Pancreas (tissue), 10 donors: ENCODE measurements at regions not wholly inside any gene's neighbourhood (a gene's known extent, or its start where the extent isn't known, plus 50 kb on each side); places are given as distances from the start of the nearest gene placed in this dataset.

ENCODE experiments used
- ATAC-seq, 4 donors: fragments of 200-7000 bp; cut with Tn5 transposase; one replicate each; pipeline versions ENCODE4 v1.8.0 to v1.9.1; 2020; ENCODE audit warnings: mild to moderate bottlenecking in 4 of 4, moderate library complexity in 4 of 4
- DNase-seq, 6 donors: peaks; one replicate each; pipeline ENCODE4 v3.0.0-alpha.2; 2020
- FAIRE-seq: peaks from 2 replicates; lab custom pipeline; 2012; peaks lifted over from hg19 to GRCh38; lab: Jason Lieb, UNC
- H3K27ac ChIP-seq, 4 donors: fragments of 200-600 bp; sonication (generic); 1 replicate in 3 of 4; 2 replicates in 1 of 4; pipeline versions ENCODE4 v1.5.0 to v1.8.0; 2020
- H3K27me3 ChIP-seq, 4 donors: fragments of 200-600 bp; one replicate each; pipeline ENCODE4 v1.8.0; 2021
- H3K36me3 ChIP-seq, 3 donors: fragments of 200-600 bp; sonication (generic) in 1 of 3; one replicate each; pipeline versions ENCODE4 v1.5.0 to v1.8.0; 2020 to 2021
- H3K4me1 ChIP-seq, 3 donors: fragments of 200-600 bp; one replicate each; pipeline ENCODE4 v1.8.0; 2021
- H3K4me3 ChIP-seq, 4 donors: fragments of 200-600 bp; sonication (generic) in 2 of 4; one replicate each; pipeline versions ENCODE4 v1.5.0 to v1.8.0; 2020 to 2021
- H3K9me3 ChIP-seq, 4 donors: fragments of 200-600 bp; one replicate each; pipeline ENCODE4 v1.8.0; 2021
- CTCF ChIP-seq, 4 donors: fragments of 200-600 bp; sonication (generic) in 3 of 4; IDR thresholded peaks; one replicate each; pipeline versions ENCODE4 v1.5.0 to v1.8.0; 2021; ENCODE audit warnings: antibody characterized with exemption in 4 of 4
- WGBS, 2 donors: extraction: QIAGEN DNeasy Blood & Tissue Kit; methylation state at CpG; one replicate each; pipeline ENCODE4 v1.1.7; 2013; 5-methylcytosine and 5-hydroxymethylcytosine counted together
- intact Hi-C, 3 donors: fragments of 100-400 bp; cut with DNase I; formaldehyde crosslinking; loops; one replicate each; pipeline versions ENCODE4 v1.11.1 to v1.14.2; 2022
- donor health status: healthy with polysubstance abuse.
- donor health status: DM: no; HTN: no; CAD: no; lungs with moderate emphysema.
- donor health status: DM: no; HTN: no; CAD: no.
- donor health status: control.
- donor health status: control.
- donor health status: Bipolar disorder and iron deficiency.
- donor health status: DM: yes; HTN: yes; CAD: no.
- donor health status: DM: no; HTN: no; CAD: no.
- donor health status: DM: no; HTN: no; CAD: no.
- donor health status: DM: yes; HTN: yes; CAD: no.

GRCh38 chr14:53473480-53473879 lies 320.4 kb upstream of the DDHD1 start:
- H3K27me3 ChIP-seq = no peaks in the 10 kb centered on the region
- intact Hi-C loops = no loop called here
- no peak overlapping the region for H3K27ac ChIP-seq
- FAIRE-seq (no peak), ATAC-seq (no peak), DNase-seq (no peak)
- H3K9me3 ChIP-seq = no peaks in the 10 kb centered on the region
- no peak for TF ChIP-seq CTCF (IDR thresholded peaks at IDR 0.05)
- H3K36me3 ChIP-seq = no peaks in the 10 kb centered on the region
- WGBS, 2 donors = 42 to 62% methylated on average over 1 of the region's 1 CpG
- no peaks in the 10 kb centered on the region for H3K4me1 ChIP-seq
- no peak overlapping the region for H3K4me3 ChIP-seq

- H3K4me3 ChIP-seq = no peak overlapping the region
- DNase-seq = no peak
- no peaks in the 10 kb centered on the region for H3K27me3 ChIP-seq
- no peaks in the 10 kb centered on the region for H3K4me1 ChIP-seq
- TF ChIP-seq CTCF (IDR thresholded peaks at IDR 0.05) = no peak
- no peak for FAIRE-seq
- H3K36me3 ChIP-seq = no peaks in the 10 kb centered on the region
- no peak overlapping the region for H3K27ac ChIP-seq
- intact Hi-C loops = no loop called here
- no peak for ATAC-seq
- H3K9me3 ChIP-seq = peaks cover 0 to 2% (median 0%) of the 10 kb centered on the region in 4 donors
Observed at GRCh38 chr14:53472306-53472705, 319.2 kb upstream of the DDHD1 start.

GRCh38 chr14:53470351-53471043 lies 317.4 kb upstream of the DDHD1 start:
- Histone ChIP-seq H3K9me3 (peaks cover 0 to 3% (median 0%) of the 10 kb centered on the region in 4 donors), H3K27me3 (no peaks in the 10 kb centered on the region), H3K36me3 (no peaks in the 10 kb centered on the region), H3K4me1 (no peaks in the 10 kb centered on the region), H3K27ac (no peak overlapping the region), H3K4me3 (no peak overlapping the region)
- FAIRE-seq = no peak
- no peak for TF ChIP-seq CTCF (IDR thresholded peaks at IDR 0.05)
- DNase-seq = no peak
- WGBS, 2 donors = 76 to 91% methylated on average over 2 of the region's 2 CpGs
- no peak for ATAC-seq
- intact Hi-C loops = no loop called here

GRCh38 chr14:53468876-53469275 lies 315.8 kb upstream of the DDHD1 start:
- DNase-seq = no peak
- Histone ChIP-seq H3K27ac (no peak overlapping the region), H3K9me3 (peaks cover 0 to 3% (median 0%) of the 10 kb centered on the region in 4 donors), H3K27me3 (no peaks in the 10 kb centered on the region), H3K36me3 (no peaks in the 10 kb centered on the region), H3K4me1 (no peaks in the 10 kb centered on the region), H3K4me3 (no peak overlapping the region)
- intact Hi-C loops = no loop called here
- FAIRE-seq = no peak
- ATAC-seq = no peak
- TF ChIP-seq CTCF (IDR thresholded peaks at IDR 0.05) = no peak
- WGBS, 2 donors = 55 to 75% methylated on average over 3 of the region's 3 CpGs

- no peak overlapping the region for H3K4me3 ChIP-seq
- no peak for DNase-seq
Observed at GRCh38 chr14:53464376-53464775, 311.3 kb upstream of the DDHD1 start.

More at GRCh38 chr14:53464376-53464775, 311.3 kb upstream of the DDHD1 start:
- ATAC-seq = no peak
- Histone ChIP-seq H3K9me3 (peaks cover 0 to 3% (median 0%) of the 10 kb centered on the region in 4 donors), H3K27me3 (no peaks in the 10 kb centered on the region), H3K4me1 (no peaks in the 10 kb centered on the region), H3K27ac (no peak overlapping the region), H3K36me3 (no peaks in the 10 kb centered on the region)
- intact Hi-C loops = no loop called here
- TF ChIP-seq CTCF (IDR thresholded peaks at IDR 0.05) = no peak
- no peak for FAIRE-seq
- 34 to 38% methylated on average over 2 of the region's 2 CpGs for WGBS, 2 donors
